Peyer's patch (tissue), 4 donors: ENCODE measurements at regions not wholly inside any gene's neighbourhood (a gene's known extent, or its start where the extent isn't known, plus 50 kb on each side); places are given as distances from the start of the nearest gene placed in this dataset.

Experiments used
- CTCF ChIP-seq, 6 experiments: fragments of 450-650 bp in 4 of 6; fragments of 200-600 bp in 2 of 6; sonication (generic) in 1 of 6; IDR thresholded peaks; one replicate each; pipeline ENCODE4 v1.5.1; 2017 to 2019; ENCODE audit warnings: antibody characterized with exemption in 6 of 6, mild to moderate bottlenecking in 3 of 6, moderate library complexity in 1 of 6
- POLR2A ChIP-seq, 2 donors: fragments of 450-650 bp; IDR thresholded peaks; one replicate each; pipeline ENCODE4 v1.5.1; 2017; ENCODE audit warnings: antibody characterized with exemption in 2 of 2, mild to moderate bottlenecking in 2 of 2, moderate library complexity in 2 of 2

GRCh38 chr2:217216982-217217381 is 357.1 kb upstream of the TNP1 start:
- TF ChIP-seq CTCF (IDR thresholded peaks at IDR 0.05) (no peak), POLR2A (IDR thresholded peaks at IDR 0.05) (no peak)
